TTC549 (cell line): ENCODE measurements at regions not wholly inside any gene's neighbourhood (a gene's known extent, or its start where the extent isn't known, plus 50 kb on each side); places are given as distances from the start of the nearest gene placed in this dataset.

Experiments
- FAIRE-seq: peaks from 2 replicates; lab custom pipeline; 2012; peaks lifted over from hg19 to GRCh38; lab: Jason Lieb, UNC

DNA sequence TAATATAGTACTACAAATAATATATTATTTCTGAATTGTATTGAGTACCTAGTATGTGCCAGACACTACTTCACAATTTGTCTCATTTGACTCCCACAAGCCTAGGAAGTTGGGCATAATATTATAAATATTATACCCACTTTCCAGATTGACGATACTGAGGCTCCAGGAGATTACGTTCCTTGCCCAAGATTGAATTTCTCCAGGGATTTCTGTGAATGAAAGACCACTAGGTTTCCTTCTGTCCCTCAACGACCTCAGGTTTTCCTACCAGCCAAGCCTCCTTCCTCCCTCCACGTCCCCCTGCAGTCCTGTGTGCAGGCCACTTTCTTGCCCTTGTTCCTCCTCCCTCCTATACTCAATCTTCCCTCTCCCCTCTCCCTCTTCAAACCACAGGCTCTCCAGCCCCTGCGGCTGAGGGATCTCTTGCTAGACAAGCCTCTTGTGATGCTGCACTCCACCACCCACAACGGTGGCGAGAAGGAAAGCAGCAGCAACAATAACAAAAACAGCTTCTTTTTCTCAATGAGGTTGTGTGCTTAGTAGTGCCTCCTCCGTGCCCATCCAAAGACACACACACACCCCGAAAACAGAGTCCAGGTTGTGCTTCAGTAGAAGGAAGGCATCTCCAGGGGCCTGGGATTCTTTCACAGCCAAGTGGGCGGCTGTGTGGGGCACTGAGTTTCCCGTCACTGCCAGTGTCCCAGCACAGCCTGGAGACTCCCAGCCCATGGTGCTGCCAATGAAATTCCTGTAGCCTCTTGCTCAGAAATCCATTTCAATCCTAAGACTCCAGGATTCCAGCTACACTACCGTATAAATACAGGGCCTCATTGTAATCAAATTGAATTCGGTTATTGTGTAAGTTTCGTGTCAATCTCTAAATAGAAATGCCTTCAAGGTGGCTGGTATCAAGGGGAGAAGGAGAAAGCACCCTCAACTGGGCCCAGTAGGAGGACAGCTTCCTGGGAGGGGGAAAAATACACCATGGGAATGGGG lies 94.4 kb downstream of the NCR2 start:
- no peak for FAIRE-seq

DNA sequence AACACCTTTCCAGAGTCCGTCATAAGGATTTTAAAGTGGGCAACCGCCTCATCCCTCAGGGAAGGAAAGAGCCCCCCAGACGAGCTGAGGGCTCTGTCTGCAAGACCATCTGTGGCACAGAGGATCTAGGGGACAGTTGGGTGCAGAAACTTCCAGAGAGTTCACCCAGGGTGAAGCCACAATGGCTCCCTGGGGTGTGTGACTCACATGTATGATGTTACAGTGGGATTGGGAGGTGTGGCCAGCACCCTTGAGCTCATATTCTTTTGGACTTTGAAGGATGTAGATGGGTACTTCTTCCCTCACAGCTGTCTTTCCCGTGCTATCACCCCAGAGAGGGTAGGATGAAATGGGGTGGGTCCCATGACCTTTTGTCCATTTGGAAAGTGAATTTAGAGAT lies 95.5 kb downstream of the NCR2 start:
- FAIRE-seq, result no peak

DNA sequence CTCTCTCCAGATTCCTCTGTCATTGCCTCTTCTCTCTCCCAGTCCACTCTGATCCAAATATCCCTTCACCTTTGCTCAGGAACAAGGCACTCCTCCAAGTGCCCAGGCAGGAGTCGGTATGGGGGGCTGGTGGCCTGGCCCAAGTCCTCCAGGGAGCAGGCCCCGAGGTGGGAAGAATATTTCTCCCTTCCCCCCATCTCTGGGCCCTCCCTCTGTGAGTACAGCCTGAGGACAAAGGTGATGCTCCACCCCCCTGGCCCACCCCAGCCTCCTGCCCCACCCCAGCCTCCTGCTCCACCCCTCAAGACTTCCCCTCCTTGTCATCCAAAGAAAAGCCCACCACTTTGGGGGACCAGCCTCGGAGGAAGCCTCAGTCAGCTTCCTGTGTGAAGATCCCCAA lies 96.9 kb downstream of the NCR2 start:
- no peak for FAIRE-seq

DNA sequence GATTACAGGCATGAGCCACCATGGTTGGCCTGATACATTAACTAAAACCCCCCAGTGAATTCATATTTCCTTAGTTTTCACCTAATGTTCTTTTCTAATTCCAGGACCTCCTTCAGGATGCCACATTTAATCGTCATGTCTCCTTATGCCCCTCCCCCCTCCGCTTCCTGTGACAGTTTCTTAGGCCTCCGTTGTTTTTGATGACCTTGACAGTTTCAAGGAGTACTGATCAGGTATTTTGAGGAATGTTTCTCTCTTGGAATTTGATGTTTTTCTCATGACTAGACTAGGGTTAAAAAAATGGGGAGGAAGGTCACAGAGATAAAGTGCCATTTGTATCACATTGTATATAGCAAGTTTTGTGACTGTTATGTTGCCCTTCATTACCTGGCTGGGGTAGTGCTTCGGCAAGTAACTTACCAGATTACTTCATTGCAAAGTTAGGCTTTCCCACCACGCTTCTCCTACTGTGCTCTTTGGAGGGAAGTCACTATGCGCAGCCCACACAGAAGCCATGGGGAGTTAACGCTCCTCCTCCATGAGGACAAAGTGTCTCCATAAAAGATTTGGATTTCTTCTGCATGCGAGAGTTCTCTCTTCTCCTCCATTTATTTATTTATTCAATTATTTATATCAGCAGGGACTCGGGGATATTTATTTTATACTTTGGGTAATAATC lies 99.5 kb downstream of the NCR2 start:
- no peak for FAIRE-seq

- no peak for FAIRE-seq
Measured at GRCh38 chr6:41437604-41438003, 102.2 kb downstream of the NCR2 start.

DNA sequence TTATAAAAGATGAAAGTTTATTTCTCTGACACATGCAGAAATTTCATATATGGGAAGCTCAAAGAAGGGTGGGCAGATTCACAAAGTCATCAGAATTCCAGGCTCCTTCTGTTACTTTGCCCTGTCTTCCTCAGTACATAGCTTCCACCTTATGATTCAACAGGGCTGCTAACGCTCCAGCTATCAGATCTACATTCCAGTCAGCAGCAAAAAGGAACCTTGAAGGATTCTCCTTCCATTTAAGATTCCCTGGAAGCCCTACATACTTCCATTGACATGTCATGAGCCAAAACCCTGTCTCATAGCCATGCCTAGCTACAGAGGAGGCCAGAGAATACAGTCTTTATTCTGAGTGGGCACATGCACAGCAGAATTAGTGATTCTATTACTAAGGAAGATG lies 103.3 kb downstream of the NCR2 start:
- FAIRE-seq, result no peak

- FAIRE-seq, result no peak
Measured at GRCh38 chr6:41439524-41440418, 104.4 kb downstream of the NCR2 start.

- no peak for FAIRE-seq
Measured at GRCh38 chr6:41440958-41441357, 105.2 kb upstream of the FOXP4 start.

GRCh38 chr6:41441598-41442351 lies 104.4 kb upstream of the FOXP4 start:
- no peak for FAIRE-seq

- no peak for FAIRE-seq
Measured at GRCh38 chr6:41442352-41442672, 103.9 kb upstream of the FOXP4 start.

- no peak for FAIRE-seq
Measured at GRCh38 chr6:41442800-41443501, 103.2 kb upstream of the FOXP4 start.

- no peak for FAIRE-seq
Measured at GRCh38 chr6:41443616-41444525, 102.3 kb upstream of the FOXP4 start.

GRCh38 chr6:41445261-41445660 lies 100.9 kb upstream of the FOXP4 start:
- FAIRE-seq, result no peak

GRCh38 chr6:41446132-41446531 lies 100.0 kb upstream of the FOXP4 start:
- FAIRE-seq, result no peak

GRCh38 chr6:41446907-41447545 lies 99.2 kb upstream of the FOXP4 start:
- FAIRE-seq, result no peak

- FAIRE-seq, result no peak
Measured at GRCh38 chr6:41448256-41448655, 97.9 kb upstream of the FOXP4 start.

GRCh38 chr6:41449399-41450245 lies 96.6 kb upstream of the FOXP4 start:
- FAIRE-seq, result no peak

DNA sequence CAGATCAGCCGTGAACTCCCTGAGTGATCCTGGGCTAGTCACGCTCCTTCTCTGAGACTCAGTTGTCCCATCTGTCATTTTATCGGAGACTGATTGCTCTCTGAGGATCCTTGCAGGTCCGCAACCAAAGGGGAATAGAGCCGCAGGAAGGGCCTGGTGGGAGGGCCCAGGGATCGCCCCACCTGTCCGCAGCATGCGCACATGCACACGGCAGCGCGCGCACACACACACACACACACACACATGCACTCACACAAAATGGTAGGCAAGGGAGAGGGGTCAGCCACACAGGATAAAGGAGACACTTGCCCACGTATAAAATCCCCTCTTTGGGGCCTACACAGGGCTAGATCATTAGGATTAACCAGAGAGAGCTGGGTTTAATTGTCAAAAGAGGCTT lies 95.6 kb upstream of the FOXP4 start:
- no peak for FAIRE-seq

GRCh38 chr6:41451039-41451438 lies 95.1 kb upstream of the FOXP4 start:
- no peak for FAIRE-seq
